ENCODE measurements at regions not wholly inside any gene's neighbourhood (a gene's known extent, or its start where the extent isn't known, plus 50 kb on each side); places are given as distances from the start of the nearest gene placed in this dataset.

GRCh38 chr1:192010406-192010805 lies 147.9 kb upstream of the RGS18 start:
- TF ChIP-seq, protein P1, sequence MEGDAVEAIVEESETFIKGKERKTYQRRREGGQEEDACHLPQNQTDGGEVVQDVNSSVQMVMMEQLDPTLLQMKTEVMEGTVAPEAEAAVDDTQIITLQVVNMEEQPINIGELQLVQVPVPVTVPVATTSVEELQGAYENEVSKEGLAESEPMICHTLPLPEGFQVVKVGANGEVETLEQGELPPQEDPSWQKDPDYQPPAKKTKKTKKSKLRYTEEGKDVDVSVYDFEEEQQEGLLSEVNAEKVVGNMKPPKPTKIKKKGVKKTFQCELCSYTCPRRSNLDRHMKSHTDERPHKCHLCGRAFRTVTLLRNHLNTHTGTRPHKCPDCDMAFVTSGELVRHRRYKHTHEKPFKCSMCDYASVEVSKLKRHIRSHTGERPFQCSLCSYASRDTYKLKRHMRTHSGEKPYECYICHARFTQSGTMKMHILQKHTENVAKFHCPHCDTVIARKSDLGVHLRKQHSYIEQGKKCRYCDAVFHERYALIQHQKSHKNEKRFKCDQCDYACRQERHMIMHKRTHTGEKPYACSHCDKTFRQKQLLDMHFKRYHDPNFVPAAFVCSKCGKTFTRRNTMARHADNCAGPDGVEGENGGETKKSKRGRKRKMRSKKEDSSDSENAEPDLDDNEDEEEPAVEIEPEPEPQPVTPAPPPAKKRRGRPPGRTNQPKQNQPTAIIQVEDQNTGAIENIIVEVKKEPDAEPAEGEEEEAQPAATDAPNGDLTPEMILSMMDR (IDR thresholded peaks at IDR 0.05; ENCODE audit: low read depth, low read length): no peak
- TF ChIP-seq EZH2phosphoT487 (IDR thresholded peaks at IDR 0.05; ENCODE audit: low read depth): no peak
